IMR-90 (cell line): ENCODE measurements at regions not wholly inside any gene's neighbourhood (a gene's known extent, or its start where the extent isn't known, plus 50 kb on each side); places are given as distances from the start of the nearest gene placed in this dataset.

Source experiments
- CEBPB ChIP-seq: IDR thresholded peaks from 2 replicates; pipeline ENCODE4 v1.6.1; 2012; ENCODE audit warnings: low read depth, low read length, improper control_type of control experiment
- CTCF ChIP-seq: conservative IDR thresholded peaks from 2 replicates; pipeline ENCODE4 v1.5.1; 2012; ENCODE audit warnings: mild to moderate bottlenecking, low read depth, low read length, improper control_type of control experiment
- FOS ChIP-seq: fragments of 150-350 bp; IDR thresholded peaks from 2 replicates; pipeline ENCODE4 v1.6.1; 2016; ENCODE audit warnings: low read depth, low read length
- MAZ ChIP-seq: IDR thresholded peaks from 2 replicates; pipeline ENCODE4 v1.6.1; 2012; ENCODE audit warnings: low read depth, mild to moderate bottlenecking, low read length, improper control_type of control experiment, moderate library complexity, borderline replicate concordance
- POLR2A ChIP-seq: IDR thresholded peaks from 2 replicates; pipeline ENCODE4 v1.6.1; 2012; ENCODE audit warnings: mild to moderate bottlenecking, low read depth, low read length
- RAD21 ChIP-seq: IDR thresholded peaks from 2 replicates; pipeline ENCODE4 v1.6.1; 2012; ENCODE audit warnings: low read length, improper control_type of control experiment
- RCOR1 ChIP-seq: IDR thresholded peaks from 2 replicates; pipeline ENCODE4 v1.6.1; 2012; ENCODE audit warnings: mild to moderate bottlenecking, low read length, improper control_type of control experiment; ENCODE audit not compliant: insufficient replicate concordance
- SMC3 ChIP-seq: fragments of 150-350 bp; IDR thresholded peaks from 2 replicates; pipeline ENCODE4 v1.6.1; 2016; ENCODE audit warnings: low read depth, mild to moderate bottlenecking, antibody characterized with exemption, low read length, moderate library complexity

- no peak for TF ChIP-seq RAD21
- TF ChIP-seq CTCF: no peak
- no peak for TF ChIP-seq POLR2A
- no peak for TF ChIP-seq CEBPB
- no peak for TF ChIP-seq RCOR1
- TF ChIP-seq MAZ: no peak
- TF ChIP-seq FOS: no peak
- no peak for TF ChIP-seq SMC3
Measured at GRCh38 chr1:60348884-60349283, 275.3 kb upstream of the C1orf87 start.
